SK-N-SH (cell line): ENCODE measurements at regions not wholly inside any gene's neighbourhood (a gene's known extent, or its start where the extent isn't known, plus 50 kb on each side); places are given as distances from the start of the nearest gene placed in this dataset.

Source experiments
- CHD2 ChIP-seq: fragments of 150-350 bp; IDR thresholded peaks from 2 replicates; pipeline ENCODE4 v1.6.1; 2018; ENCODE audit warnings: low read length; ENCODE audit not compliant: partially characterized antibody
- EZH2phosphoT487 ChIP-seq: fragments of 200-600 bp; sonication (generic); IDR thresholded peaks from 2 replicates; pipeline ENCODE4 v1.6.1; 2017; ENCODE audit warnings: low read depth, mixed run types, mild to moderate bottlenecking, antibody characterized with exemption, moderate library complexity, borderline replicate concordance
- FOSL2 ChIP-seq: IDR thresholded peaks from 2 replicates; pipeline ENCODE4 v1.4.0; 2012; ENCODE audit warnings: low read depth, mild to moderate bottlenecking, moderate library complexity, borderline replicate concordance
- GABPA ChIP-seq: IDR thresholded peaks from 2 replicates; pipeline ENCODE4 v1.4.0; 2012; ENCODE audit warnings: low read depth, mild to moderate bottlenecking
- SMC3 ChIP-seq: IDR thresholded peaks from 2 replicates; pipeline ENCODE4 v1.6.1; 2012; ENCODE audit warnings: low read depth, low read length, improper control_type of control experiment
- TAF1 ChIP-seq: IDR thresholded peaks from 2 replicates; pipeline ENCODE4 v1.6.1; 2012; ENCODE audit warnings: low read depth, mild to moderate bottlenecking, low read length, moderate library complexity, borderline replicate concordance
- TF ChIP-seq, protein P1 (sequence below): IDR thresholded peaks from 2 replicates; pipeline ENCODE4 v1.6.1; 2012; ENCODE audit warnings: mild to moderate bottlenecking, low read depth, low read length, moderate library complexity

DNA sequence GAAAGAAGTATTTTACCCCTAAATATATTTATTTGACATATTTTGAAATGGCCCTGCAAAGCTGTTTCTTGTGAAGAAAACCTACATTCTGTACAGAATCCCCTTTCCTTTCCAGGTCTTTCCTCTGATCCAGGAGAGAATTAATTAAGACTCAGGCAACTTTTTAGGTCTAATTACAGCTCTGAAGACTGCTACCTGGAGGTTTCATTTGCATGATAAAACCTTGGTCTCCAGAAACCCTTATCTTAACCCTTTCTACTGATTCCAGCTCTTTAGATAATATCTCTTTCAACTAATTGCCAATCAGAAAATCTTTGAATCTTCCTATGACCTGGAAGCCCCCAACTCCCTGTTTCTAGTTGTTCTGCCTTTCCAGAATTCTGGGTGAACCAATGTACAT is 224.0 kb downstream of the FAM47A start:
- no peak for TF ChIP-seq SMC3
- TF ChIP-seq EZH2phosphoT487 = no peak
- no peak for TF ChIP-seq FOSL2
- no peak for TF ChIP-seq CHD2
- TF ChIP-seq TAF1 = no peak
- TF ChIP-seq, protein P1, sequence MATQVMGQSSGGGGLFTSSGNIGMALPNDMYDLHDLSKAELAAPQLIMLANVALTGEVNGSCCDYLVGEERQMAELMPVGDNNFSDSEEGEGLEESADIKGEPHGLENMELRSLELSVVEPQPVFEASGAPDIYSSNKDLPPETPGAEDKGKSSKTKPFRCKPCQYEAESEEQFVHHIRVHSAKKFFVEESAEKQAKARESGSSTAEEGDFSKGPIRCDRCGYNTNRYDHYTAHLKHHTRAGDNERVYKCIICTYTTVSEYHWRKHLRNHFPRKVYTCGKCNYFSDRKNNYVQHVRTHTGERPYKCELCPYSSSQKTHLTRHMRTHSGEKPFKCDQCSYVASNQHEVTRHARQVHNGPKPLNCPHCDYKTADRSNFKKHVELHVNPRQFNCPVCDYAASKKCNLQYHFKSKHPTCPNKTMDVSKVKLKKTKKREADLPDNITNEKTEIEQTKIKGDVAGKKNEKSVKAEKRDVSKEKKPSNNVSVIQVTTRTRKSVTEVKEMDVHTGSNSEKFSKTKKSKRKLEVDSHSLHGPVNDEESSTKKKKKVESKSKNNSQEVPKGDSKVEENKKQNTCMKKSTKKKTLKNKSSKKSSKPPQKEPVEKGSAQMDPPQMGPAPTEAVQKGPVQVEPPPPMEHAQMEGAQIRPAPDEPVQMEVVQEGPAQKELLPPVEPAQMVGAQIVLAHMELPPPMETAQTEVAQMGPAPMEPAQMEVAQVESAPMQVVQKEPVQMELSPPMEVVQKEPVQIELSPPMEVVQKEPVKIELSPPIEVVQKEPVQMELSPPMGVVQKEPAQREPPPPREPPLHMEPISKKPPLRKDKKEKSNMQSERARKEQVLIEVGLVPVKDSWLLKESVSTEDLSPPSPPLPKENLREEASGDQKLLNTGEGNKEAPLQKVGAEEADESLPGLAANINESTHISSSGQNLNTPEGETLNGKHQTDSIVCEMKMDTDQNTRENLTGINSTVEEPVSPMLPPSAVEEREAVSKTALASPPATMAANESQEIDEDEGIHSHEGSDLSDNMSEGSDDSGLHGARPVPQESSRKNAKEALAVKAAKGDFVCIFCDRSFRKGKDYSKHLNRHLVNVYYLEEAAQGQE = no peak
- TF ChIP-seq GABPA = no peak
